Activated B cell treated with CpG ODN at 0.5 μM for 24 hours (primary cell): ENCODE measurements at regions not wholly inside any gene's neighbourhood (a gene's known extent, or its start where the extent isn't known, plus 50 kb on each side); places are given as distances from the start of the nearest gene placed in this dataset.

Experiments used
- ATAC-seq: fragments of 200-7000 bp; cut with Tn5 transposase; one replicate; pipeline ENCODE4 v1.10.0; 2021; ENCODE audit warnings: low read depth, mild to moderate bottlenecking, moderate library complexity
- CTCF ChIA-PET: fragments of 350-600 bp; sonication (Branson Sonifier 250); formaldehyde crosslinking; loops from one replicate; lab custom pipeline; 2021; ENCODE audit warnings: antibody characterized with exemption; lab: Charles Lee
- POLR2A ChIA-PET: fragments of 350-600 bp; sonication (Branson Sonifier 250); formaldehyde crosslinking; loops from one replicate; lab custom pipeline; 2021; ENCODE audit warnings: antibody characterized with exemption; lab: Charles Lee
- DNase-seq: peaks from one replicate; pipeline ENCODE4 v3.0.0; 2022
- H3K27ac Mint-ChIP-seq: one replicate; pipeline ENCODE4 v1.8.0; 2020; ENCODE audit warnings: mixed read lengths
- H3K27me3 Mint-ChIP-seq: one replicate; pipeline ENCODE4 v1.8.0; 2021; ENCODE audit warnings: mixed read lengths
- H3K36me3 Mint-ChIP-seq: one replicate; pipeline ENCODE4 v1.8.0; 2021; ENCODE audit warnings: low read depth, mixed read lengths
- H3K4me1 Mint-ChIP-seq: one replicate; pipeline ENCODE4 v1.8.0; 2021; ENCODE audit warnings: mixed read lengths
- H3K4me3 Mint-ChIP-seq: one replicate; pipeline ENCODE4 v1.8.0; 2020; ENCODE audit warnings: mild to moderate bottlenecking, mixed read lengths
- H3K9me3 Mint-ChIP-seq: one replicate; pipeline ENCODE4 v1.8.0; 2020; ENCODE audit warnings: mixed read lengths
- CTCF ChIP-seq: fragments of 200-600 bp; IDR thresholded peaks from one replicate; pipeline ENCODE4 v1.8.0; 2022; ENCODE audit warnings: antibody characterized with exemption, mild to moderate bottlenecking
- intact Hi-C: fragments of 100-400 bp; cut with micrococcal nuclease; formaldehyde crosslinking; loops from one replicate; pipeline ENCODE4 v1.15.1; 2024

- ChIA-PET POLR2A (no interaction called here), CTCF (no interaction called here)
- intact Hi-C loops, result no loop called here
- no peak for TF ChIP-seq CTCF
- Mint-ChIP-seq H3K9me3 (no peaks in the 10 kb centered on the region), H3K36me3 (no peaks in the 10 kb centered on the region), H3K4me3 (no peak overlapping the region), H3K27ac (no peak overlapping the region), H3K27me3 (no peaks in the 10 kb centered on the region), H3K4me1 (no peaks in the 10 kb centered on the region)
- no peak for ATAC-seq
- DNase-seq, result no peak
Measured at GRCh38 chr11:81459766-81460306, 1273.8 kb downstream of the FAM181B start.

GRCh38 chr11:81449588-81450156 lies 1284.0 kb downstream of the FAM181B start:
- no peaks in the 10 kb centered on the region for H3K9me3 Mint-ChIP-seq
- ATAC-seq, result no peak
- no peak overlapping the region for H3K27ac Mint-ChIP-seq
- no peak overlapping the region for H3K4me3 Mint-ChIP-seq
- no peak for TF ChIP-seq CTCF
- intact Hi-C loops, result no loop called here
- no peak for DNase-seq
- H3K4me1 Mint-ChIP-seq, result no peaks in the 10 kb centered on the region
- no peaks in the 10 kb centered on the region for H3K27me3 Mint-ChIP-seq
- ChIA-PET CTCF (no interaction called here), POLR2A (no interaction called here)
- H3K36me3 Mint-ChIP-seq, result no peaks in the 10 kb centered on the region

GRCh38 chr11:81444297-81444696 lies 1289.4 kb downstream of the FAM181B start:
- Mint-ChIP-seq H3K27me3 (no peaks in the 10 kb centered on the region), H3K4me3 (no peak overlapping the region), H3K9me3 (peaks cover 6% of the 10 kb centered on the region), H3K36me3 (no peaks in the 10 kb centered on the region), H3K4me1 (no peaks in the 10 kb centered on the region), H3K27ac (no peak overlapping the region)
- ChIA-PET CTCF (no interaction called here), POLR2A (no interaction called here)
- DNase-seq, result no peak
- intact Hi-C loops, result no loop called here
- no peak for ATAC-seq
- TF ChIP-seq CTCF, result no peak

- ChIA-PET POLR2A (no interaction called here), CTCF (no interaction called here)
- Mint-ChIP-seq H3K27me3 (no peaks in the 10 kb centered on the region), H3K9me3 (peaks cover 7% of the 10 kb centered on the region), H3K27ac (no peak overlapping the region), H3K4me3 (no peak overlapping the region), H3K4me1 (no peaks in the 10 kb centered on the region), H3K36me3 (no peaks in the 10 kb centered on the region)
- DNase-seq (no peak), ATAC-seq (no peak)
- TF ChIP-seq CTCF, result no peak
- intact Hi-C loops, result no loop called here
Measured at GRCh38 chr11:81432333-81432732, 1301.3 kb downstream of the FAM181B start.

- Mint-ChIP-seq H3K36me3 (no peaks in the 10 kb centered on the region), H3K27me3 (no peaks in the 10 kb centered on the region), H3K9me3 (peaks cover 4% of the 10 kb centered on the region), H3K4me3 (no peak overlapping the region), H3K27ac (no peak overlapping the region), H3K4me1 (no peaks in the 10 kb centered on the region)
- ATAC-seq (no peak), DNase-seq (no peak)
- no peak for TF ChIP-seq CTCF
- intact Hi-C loops, result no loop called here
- ChIA-PET POLR2A (no interaction called here), CTCF (no interaction called here)
Measured at GRCh38 chr11:81424822-81425221, 1308.8 kb downstream of the FAM181B start.
